Amygdala (tissue), 56 donors: ENCODE measurements at regions not wholly inside any gene's neighbourhood (a gene's known extent, or its start where the extent isn't known, plus 50 kb on each side); places are given as distances from the start of the nearest gene placed in this dataset.

Experiments used
- DNase-seq, 56 donors: peaks; one replicate each; lab custom pipeline; 2025; lab: John Stamatoyannopoulos, UW

GRCh38 chr3:177300039-177300833 lies 103.0 kb upstream of the TBL1XR1 start:
- peak in 3 of 56 donors; percentile 2 to 26 (median 22) for DNase-seq

- DNase-seq: no peak
Observed at GRCh38 chr3:177300842-177301241, 103.6 kb upstream of the TBL1XR1 start.

GRCh38 chr3:177306252-177306651 lies 109.0 kb upstream of the TBL1XR1 start:
- DNase-seq: no peak

GRCh38 chr3:177307391-177307790 lies 110.1 kb upstream of the TBL1XR1 start:
- DNase-seq: no peak

GRCh38 chr3:177307826-177308225 lies 110.5 kb upstream of the TBL1XR1 start:
- DNase-seq: no peak

- no peak for DNase-seq
Observed at GRCh38 chr3:177308286-177308685, 111.0 kb upstream of the TBL1XR1 start.

GRCh38 chr3:177308911-177309310 lies 111.6 kb upstream of the TBL1XR1 start:
- no peak for DNase-seq

- DNase-seq: no peak
Observed at GRCh38 chr3:177312491-177312890, 115.2 kb upstream of the TBL1XR1 start.

- DNase-seq: no peak
Observed at GRCh38 chr3:177314897-177315296, 117.6 kb upstream of the TBL1XR1 start.

GRCh38 chr3:177317247-177317646 lies 120.0 kb upstream of the TBL1XR1 start:
- no peak for DNase-seq

- DNase-seq: no peak
Observed at GRCh38 chr3:177318559-177318958, 121.3 kb upstream of the TBL1XR1 start.

GRCh38 chr3:177320765-177321247 lies 123.5 kb upstream of the TBL1XR1 start:
- no peak for DNase-seq

GRCh38 chr3:177321819-177322218 lies 124.5 kb upstream of the TBL1XR1 start:
- DNase-seq: no peak

- DNase-seq: no peak
Observed at GRCh38 chr3:177322881-177323280, 125.6 kb upstream of the TBL1XR1 start.

GRCh38 chr3:177329854-177330253 lies 132.6 kb upstream of the TBL1XR1 start:
- no peak for DNase-seq

- no peak for DNase-seq
Observed at GRCh38 chr3:177330779-177331178, 133.5 kb upstream of the TBL1XR1 start.

- no peak for DNase-seq
Observed at GRCh38 chr3:177331203-177331835, 134.0 kb upstream of the TBL1XR1 start.

- no peak for DNase-seq
Observed at GRCh38 chr3:177332955-177333354, 135.7 kb upstream of the TBL1XR1 start.

GRCh38 chr3:177333533-177334520 lies 136.5 kb upstream of the TBL1XR1 start:
- DNase-seq: no peak

GRCh38 chr3:177334803-177335202 lies 137.5 kb upstream of the TBL1XR1 start:
- no peak for DNase-seq

- DNase-seq: no peak
Observed at GRCh38 chr3:177335728-177336127, 138.4 kb upstream of the TBL1XR1 start.
